ENCODE measurements at regions not wholly inside any gene's neighbourhood (a gene's known extent, or its start where the extent isn't known, plus 50 kb on each side); places are given as distances from the start of the nearest gene placed in this dataset.

- CTCF ChIA-PET, result no interaction called here
- Histone ChIP-seq H3K9me2 (replicated peaks; ENCODE audit: low read length) (no peaks in the 10 kb centered on the region), H4K20me1 (ENCODE audit: low read length) (no peaks in the 10 kb centered on the region), H3K27me3 (ENCODE audit: low read length) (no peaks in the 10 kb centered on the region), H3K4me3 (ENCODE audit: low read length) (no peak overlapping the region), H3K36me3 (ENCODE audit: low read depth, low read length) (no peaks in the 10 kb centered on the region), H2AFZ (ENCODE audit: low read length) (no peak overlapping the region), H3K27ac (ENCODE audit: low read length) (no peak overlapping the region), H3F3A (ENCODE audit: low read length, unreplicated experiment) (no peaks in the 10 kb centered on the region), H3K4me1 (ENCODE audit: insufficient read depth, low read length) (no peaks in the 10 kb centered on the region), H3K4me2 (ENCODE audit: low read length) (no peak overlapping the region), H3K9me3 (ENCODE audit: low read length) (no peaks in the 10 kb centered on the region), H3K79me2 (ENCODE audit: low read length) (no peaks in the 10 kb centered on the region), H3K9ac (ENCODE audit: low read length) (no peak overlapping the region)
- BruUV-seq (replicated peaks), result no TSS peak
- intact Hi-C loops (cut with micrococcal nuclease), result no loop called here
- TF ChIP-seq EZH2 (IDR thresholded peaks at IDR 0.05; ENCODE audit: low read length, unreplicated experiment) (no peak), CTCF (conservative IDR thresholded peaks at IDR 0.05; ENCODE audit: low read depth, low read length) (no peak)
- no peak for DNase-seq
- POLR2A ChIA-PET (ENCODE audit: unreplicated experiment), result no interaction called here
- ATAC-seq, result no peak
Observed at GRCh38 chr6:150680510-150680909, 80.8 kb downstream of the PLEKHG1 start.

GRCh38 chr6:150681578-150682395 is 82.1 kb downstream of the PLEKHG1 start:
- intact Hi-C loops (cut with micrococcal nuclease), result no loop called here
- H2AFZ ChIP-seq (ENCODE audit: low read length), result no peak overlapping the region
- DNase-seq, result no peak

More at GRCh38 chr6:150681578-150682395, 82.1 kb downstream of the PLEKHG1 start:
- Histone ChIP-seq H3F3A (ENCODE audit: low read length, unreplicated experiment) (no peaks in the 10 kb centered on the region), H3K4me3 (ENCODE audit: low read length) (no peak overlapping the region), H3K27ac (ENCODE audit: low read length) (no peak overlapping the region), H3K4me1 (ENCODE audit: insufficient read depth, low read length) (no peaks in the 10 kb centered on the region), H4K20me1 (ENCODE audit: low read length) (no peaks in the 10 kb centered on the region), H3K9me2 (replicated peaks; ENCODE audit: low read length) (no peaks in the 10 kb centered on the region), H3K36me3 (ENCODE audit: low read depth, low read length) (no peaks in the 10 kb centered on the region), H3K79me2 (ENCODE audit: low read length) (no peaks in the 10 kb centered on the region), H3K4me2 (ENCODE audit: low read length) (no peak overlapping the region), H3K9me3 (ENCODE audit: low read length) (no peaks in the 10 kb centered on the region), H3K27me3 (ENCODE audit: low read length) (no peaks in the 10 kb centered on the region), H3K9ac (ENCODE audit: low read length) (no peak overlapping the region)
- BruUV-seq (replicated peaks), result no TSS peak
- CTCF ChIA-PET, result no interaction called here
- TF ChIP-seq EZH2phosphoT487 (IDR thresholded peaks at IDR 0.05; ENCODE audit: borderline replicate concordance, low read length) (no peak), EZH2 (IDR thresholded peaks at IDR 0.05; ENCODE audit: low read length, unreplicated experiment) (no peak), CTCF (conservative IDR thresholded peaks at IDR 0.05; ENCODE audit: low read depth, low read length) (no peak)
- POLR2A ChIA-PET (ENCODE audit: unreplicated experiment), result no interaction called here
- ATAC-seq, result no peak

All from PC-3 (cell line).